HEK293 (cell line): ENCODE measurements at regions not wholly inside any gene's neighbourhood (a gene's known extent, or its start where the extent isn't known, plus 50 kb on each side); places are given as distances from the start of the nearest gene placed in this dataset.

ENCODE experiments used
- CTCF ChIA-PET: fragments of 350-600 bp; formaldehyde crosslinking; extraction: SDS; loops from one replicate; lab custom pipeline; 2021; ENCODE audit warnings: antibody characterized with exemption; lab: Yijun Ruan, JAX
- POLR2A ChIA-PET: fragments of 300-600 bp; formaldehyde crosslinking; extraction: SDS; loops from one replicate; lab custom pipeline; 2020; ENCODE audit warnings: antibody characterized with exemption, inconsistent platforms; lab: Yijun Ruan, JAX
- H3K27ac ChIP-seq: fragments of 200-500 bp; sonication (Bioruptor generic); 2 replicates; pipeline ENCODE4 v1.5.1; 2014; ENCODE audit warnings: low read depth, low read length, control low read depth, inconsistent platforms; ENCODE audit errors: extremely low read depth
- H3K36me3 ChIP-seq, 2 experiments: fragments of 200-500 bp in 1 of 2; sonication (Bioruptor generic) in 1 of 2; 1 replicate in 1 of 2; 2 replicates in 1 of 2; pipeline ENCODE4 v1.5.1; 2014 to 2017; ENCODE audit warnings: inconsistent platforms in 2 of 2, low read length in 2 of 2; ENCODE audit not compliant: control insufficient read depth in 2 of 2, insufficient read depth in 1 of 2
- H3K4me1 ChIP-seq: fragments of 200-500 bp; sonication (Bioruptor generic); 2 replicates; pipeline ENCODE4 v1.5.1; 2014; ENCODE audit warnings: mild to moderate bottlenecking, low read length, inconsistent platforms; ENCODE audit not compliant: control insufficient read depth, insufficient read depth
- H3K4me3 ChIP-seq: 2 replicates; pipeline ENCODE4 v1.5.1; 2011; ENCODE audit warnings: low read depth, mild to moderate bottlenecking, control low read depth, low read length, moderate library complexity
- H3K9me3 ChIP-seq: fragments of 200-500 bp; sonication (Bioruptor generic); 2 replicates; pipeline ENCODE4 v1.5.1; 2014; ENCODE audit warnings: low read depth, low read length, inconsistent platforms; ENCODE audit not compliant: control insufficient read depth, insufficient read depth
- BCL11A ChIP-seq: fragments of 450-650 bp; formaldehyde crosslinking; IDR thresholded peaks from 2 replicates; pipeline ENCODE4 v1.5.1; 2016; ENCODE audit warnings: low read depth, missing biosample characterization, missing genetic modification characterization
- GLI2 ChIP-seq: fragments of 450-650 bp; formaldehyde crosslinking; IDR thresholded peaks from 2 replicates; pipeline ENCODE4; 2017; ENCODE audit warnings: missing biosample characterization, missing genetic modification characterization, low read depth, borderline replicate concordance
- TRIM28 ChIP-seq: IDR thresholded peaks from 2 replicates; pipeline ENCODE4 v1.6.1; 2011; ENCODE audit warnings: low read length, control low read depth, borderline replicate concordance
- ZBTB21 ChIP-seq: fragments of 450-650 bp; formaldehyde crosslinking; IDR thresholded peaks from 2 replicates; pipeline ENCODE4 v1.5.1; 2017; ENCODE audit warnings: missing biosample characterization, missing genetic modification characterization
- ZBTB48 ChIP-seq: fragments of 450-650 bp; formaldehyde crosslinking; IDR thresholded peaks from 2 replicates; pipeline ENCODE4 v1.5.1; 2016; ENCODE audit warnings: missing biosample characterization, missing genetic modification characterization
- ZNF140 ChIP-seq: fragments of 450-650 bp; formaldehyde crosslinking; IDR thresholded peaks from 2 replicates; pipeline ENCODE4 v1.5.1; 2016; ENCODE audit warnings: missing biosample characterization, missing genetic modification characterization
- ZNF157 ChIP-seq: fragments of 450-650 bp; formaldehyde crosslinking; IDR thresholded peaks from 2 replicates; pipeline ENCODE4 v1.5.1; 2016; ENCODE audit warnings: missing biosample characterization, missing genetic modification characterization
- ZNF248 ChIP-seq: fragments of 450-650 bp; formaldehyde crosslinking; IDR thresholded peaks from 2 replicates; pipeline ENCODE4 v1.5.1; 2017; ENCODE audit warnings: missing biosample characterization, missing genetic modification characterization
- ZNF266 ChIP-seq: fragments of 450-650 bp; formaldehyde crosslinking; IDR thresholded peaks from 2 replicates; pipeline ENCODE4 v1.5.1; 2016; ENCODE audit warnings: missing biosample characterization, missing genetic modification characterization, low read depth
- ZNF362 ChIP-seq: fragments of 450-650 bp; formaldehyde crosslinking; IDR thresholded peaks from 2 replicates; pipeline ENCODE4 v1.5.1; 2016; ENCODE audit warnings: missing biosample characterization, missing genetic modification characterization
- ZNF391 ChIP-seq: fragments of 450-650 bp; formaldehyde crosslinking; IDR thresholded peaks from 2 replicates; pipeline ENCODE4 v1.5.1; 2016; ENCODE audit warnings: low read depth, missing biosample characterization, missing genetic modification characterization, borderline replicate concordance
- ZNF433 ChIP-seq: fragments of 450-650 bp; formaldehyde crosslinking; IDR thresholded peaks from 2 replicates; pipeline ENCODE4 v1.5.1; 2016; ENCODE audit warnings: missing biosample characterization, missing genetic modification characterization, low read depth
- ZNF48 ChIP-seq: fragments of 450-650 bp; formaldehyde crosslinking; IDR thresholded peaks from 2 replicates; pipeline ENCODE4 v1.5.1; 2016; ENCODE audit warnings: missing biosample characterization, missing genetic modification characterization
- ZNF510 ChIP-seq: fragments of 450-650 bp; formaldehyde crosslinking; IDR thresholded peaks from 2 replicates; pipeline ENCODE4 v1.5.1; 2018; ENCODE audit warnings: mild to moderate bottlenecking, missing genetic modification characterization, missing biosample characterization; ENCODE audit not compliant: insufficient replicate concordance
- ZNF530 ChIP-seq: fragments of 450-650 bp; formaldehyde crosslinking; IDR thresholded peaks from 2 replicates; pipeline ENCODE4 v1.5.1; 2016; ENCODE audit warnings: low read depth, missing biosample characterization, missing genetic modification characterization
- ZNF664 ChIP-seq: fragments of 450-650 bp; formaldehyde crosslinking; IDR thresholded peaks from 2 replicates; pipeline ENCODE4 v1.5.1; 2016; ENCODE audit warnings: missing biosample characterization, missing genetic modification characterization
- ZSCAN23 ChIP-seq: fragments of 450-650 bp; formaldehyde crosslinking; IDR thresholded peaks from 2 replicates; pipeline ENCODE4 v1.5.1; 2016; ENCODE audit warnings: missing biosample characterization, missing genetic modification characterization
- ZSCAN5A ChIP-seq: fragments of 450-650 bp; formaldehyde crosslinking; IDR thresholded peaks from 2 replicates; pipeline ENCODE4 v1.5.1; 2016; ENCODE audit warnings: missing biosample characterization, missing genetic modification characterization
- TF ChIP-seq, protein P1 (sequence below): fragments of 450-650 bp; formaldehyde crosslinking; IDR thresholded peaks from 2 replicates; pipeline ENCODE4 v1.5.1; 2016; ENCODE audit warnings: missing biosample characterization, missing genetic modification characterization
- TF ChIP-seq, protein P2 (sequence below): fragments of 450-650 bp; formaldehyde crosslinking; IDR thresholded peaks from 2 replicates; pipeline ENCODE4 v1.5.0; 2017; ENCODE audit warnings: missing biosample characterization, missing genetic modification characterization, borderline replicate concordance

- Histone ChIP-seq H3K36me3 (no peaks in the 10 kb centered on the region), H3K27ac (no peak overlapping the region), H3K9me3 (no peaks in the 10 kb centered on the region), H3K4me3 (no peak overlapping the region), H3K4me1 (no peaks in the 10 kb centered on the region)
- ChIA-PET CTCF (no interaction called here), POLR2A (no interaction called here)
- TF ChIP-seq ZNF48 (tag by site-specific recombination) (no peak), GLI2 (tag by site-specific recombination) (no peak), ZNF157 (tag by site-specific recombination) (no peak), ZSCAN5A (tag by site-specific recombination) (no peak), TRIM28 (no peak), ZNF664 (tag by site-specific recombination) (no peak), ZNF266 (tag by site-specific recombination) (no peak)
Observed at GRCh38 chr6:25058941-25059340, 123.2 kb upstream of the RIPOR2 start.

DNA sequence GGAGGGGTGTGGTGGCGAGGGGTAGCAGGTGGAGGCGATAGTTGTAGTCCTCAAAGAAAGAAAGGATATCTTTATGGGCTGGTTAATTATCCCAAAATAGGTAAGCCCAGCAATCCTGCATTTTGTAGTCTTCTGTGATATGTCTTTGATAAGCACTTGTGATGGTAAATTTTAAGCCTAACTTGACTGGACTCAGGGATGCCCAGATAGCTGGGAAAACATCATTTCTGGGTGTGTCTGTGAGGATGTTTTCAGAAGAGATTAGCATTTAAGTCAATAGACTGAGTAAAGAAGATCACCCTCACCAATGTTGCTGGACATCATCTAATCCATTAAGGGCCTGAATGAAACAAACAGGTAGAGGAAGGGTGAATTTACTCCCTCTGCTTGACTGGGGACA lies 124.8 kb upstream of the RIPOR2 start:
- ChIA-PET POLR2A (no interaction called here), CTCF (interaction anchor here (0.7 to 3.1 kb wide), 3 partner anchors 8 to 57 kb away, joined by 3 to 17 read pairs (median 3); no protein-coding TSS in a partner anchor)
- no peak for TF ChIP-seq ZSCAN23 (tag by site-specific recombination)
- TF ChIP-seq, protein P1, sequence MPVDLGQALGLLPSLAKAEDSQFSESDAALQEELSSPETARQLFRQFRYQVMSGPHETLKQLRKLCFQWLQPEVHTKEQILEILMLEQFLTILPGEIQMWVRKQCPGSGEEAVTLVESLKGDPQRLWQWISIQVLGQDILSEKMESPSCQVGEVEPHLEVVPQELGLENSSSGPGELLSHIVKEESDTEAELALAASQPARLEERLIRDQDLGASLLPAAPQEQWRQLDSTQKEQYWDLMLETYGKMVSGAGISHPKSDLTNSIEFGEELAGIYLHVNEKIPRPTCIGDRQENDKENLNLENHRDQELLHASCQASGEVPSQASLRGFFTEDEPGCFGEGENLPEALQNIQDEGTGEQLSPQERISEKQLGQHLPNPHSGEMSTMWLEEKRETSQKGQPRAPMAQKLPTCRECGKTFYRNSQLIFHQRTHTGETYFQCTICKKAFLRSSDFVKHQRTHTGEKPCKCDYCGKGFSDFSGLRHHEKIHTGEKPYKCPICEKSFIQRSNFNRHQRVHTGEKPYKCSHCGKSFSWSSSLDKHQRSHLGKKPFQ (tag by site-specific recombination), result no peak
- no peak for TF ChIP-seq ZBTB48
- no peak for TF ChIP-seq ZNF248 (tag by site-specific recombination)
- TF ChIP-seq ZNF510, result no peak
- TF ChIP-seq ZNF140 (tag by site-specific recombination), result no peak
- TF ChIP-seq ZBTB21 (tag by site-specific recombination), result no peak
- no peak for TF ChIP-seq ZNF362 (tag by site-specific recombination)
- TF ChIP-seq ZNF530 (tag by site-specific recombination), result no peak
- TF ChIP-seq, protein P2, sequence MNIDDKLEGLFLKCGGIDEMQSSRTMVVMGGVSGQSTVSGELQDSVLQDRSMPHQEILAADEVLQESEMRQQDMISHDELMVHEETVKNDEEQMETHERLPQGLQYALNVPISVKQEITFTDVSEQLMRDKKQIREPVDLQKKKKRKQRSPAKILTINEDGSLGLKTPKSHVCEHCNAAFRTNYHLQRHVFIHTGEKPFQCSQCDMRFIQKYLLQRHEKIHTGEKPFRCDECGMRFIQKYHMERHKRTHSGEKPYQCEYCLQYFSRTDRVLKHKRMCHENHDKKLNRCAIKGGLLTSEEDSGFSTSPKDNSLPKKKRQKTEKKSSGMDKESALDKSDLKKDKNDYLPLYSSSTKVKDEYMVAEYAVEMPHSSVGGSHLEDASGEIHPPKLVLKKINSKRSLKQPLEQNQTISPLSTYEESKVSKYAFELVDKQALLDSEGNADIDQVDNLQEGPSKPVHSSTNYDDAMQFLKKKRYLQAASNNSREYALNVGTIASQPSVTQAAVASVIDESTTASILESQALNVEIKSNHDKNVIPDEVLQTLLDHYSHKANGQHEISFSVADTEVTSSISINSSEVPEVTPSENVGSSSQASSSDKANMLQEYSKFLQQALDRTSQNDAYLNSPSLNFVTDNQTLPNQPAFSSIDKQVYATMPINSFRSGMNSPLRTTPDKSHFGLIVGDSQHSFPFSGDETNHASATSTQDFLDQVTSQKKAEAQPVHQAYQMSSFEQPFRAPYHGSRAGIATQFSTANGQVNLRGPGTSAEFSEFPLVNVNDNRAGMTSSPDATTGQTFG, result no peak
- no peak for TF ChIP-seq ZNF391
- no peak for TF ChIP-seq ZNF433 (tag by site-specific recombination)
- TF ChIP-seq BCL11A (tag by site-specific recombination), result no peak
- H3K36me3 ChIP-seq, result no peaks in the 10 kb centered on the region
- H3K9me3 ChIP-seq, result no peaks in the 10 kb centered on the region
- no peak overlapping the region for H3K27ac ChIP-seq
- no peaks in the 10 kb centered on the region for H3K4me1 ChIP-seq
- H3K4me3 ChIP-seq, result no peak overlapping the region
